H1 (cell line): ENCODE measurements at regions not wholly inside any gene's neighbourhood (a gene's known extent, or its start where the extent isn't known, plus 50 kb on each side); places are given as distances from the start of the nearest gene placed in this dataset.

ENCODE experiments used
- CTCF ChIA-PET: fragments of 300-600 bp; sonication (Branson Sonifier 250); formaldehyde crosslinking; loops from one replicate; lab custom pipeline; 2021; ENCODE audit not compliant: partially characterized antibody; lab: Charles Lee
- POLR2A ChIA-PET: fragments of 300-600 bp; sonication (Branson Sonifier 250); formaldehyde crosslinking; loops from one replicate; lab custom pipeline; 2021; ENCODE audit warnings: inconsistent platforms; ENCODE audit not compliant: partially characterized antibody; lab: Charles Lee
- DNase-seq, 2 experiments: peaks; one replicate each; pipeline versions ENCODE4 v3.0.0 to v3.0.0-alpha.2; 2010 to 2022; ENCODE audit warnings: low spot score in 2 of 2, low read depth in 1 of 2, mixed read lengths in 1 of 2
- FAIRE-seq: peaks from 2 replicates; lab custom pipeline; 2011; peaks lifted over from hg19 to GRCh38; lab: Jason Lieb, UNC
- H2AFZ ChIP-seq: 2 replicates; pipeline ENCODE4 v1.8.1; 2012; ENCODE audit warnings: low read length, inconsistent platforms
- H2AK5ac ChIP-seq: 2 replicates; pipeline ENCODE4 v1.6.1; 2013; ENCODE audit warnings: low read depth, low read length
- H2BK120ac ChIP-seq: replicated peaks from 2 replicates; pipeline ENCODE3; 2013; ENCODE audit warnings: low read depth, low read length, inconsistent platforms
- H2BK12ac ChIP-seq: 2 replicates; pipeline ENCODE4 v1.6.1; 2013; ENCODE audit warnings: low read depth, low read length
- H2BK15ac ChIP-seq: 2 replicates; pipeline ENCODE4 v1.6.1; 2013; ENCODE audit warnings: low read length
- H2BK20ac ChIP-seq: 2 replicates; pipeline ENCODE4 v1.6.1; 2013; ENCODE audit warnings: low read length
- H2BK5ac ChIP-seq: 2 replicates; pipeline ENCODE4 v1.6.1; 2013; ENCODE audit warnings: low read depth, low read length
- H3K14ac ChIP-seq: 2 replicates; pipeline ENCODE4 v1.6.1; 2013; ENCODE audit warnings: inconsistent platforms; ENCODE audit not compliant: insufficient read length
- H3K18ac ChIP-seq: 2 replicates; pipeline ENCODE4 v1.6.1; 2013; ENCODE audit warnings: low read length; ENCODE audit errors: extremely low read depth
- H3K23ac ChIP-seq: 2 replicates; pipeline ENCODE4 v1.6.1; 2013; ENCODE audit warnings: inconsistent platforms; ENCODE audit not compliant: insufficient read length
- H3K23me2 ChIP-seq: 2 replicates; pipeline ENCODE4 v1.6.1; 2013; ENCODE audit warnings: low read depth, low read length
- H3K27ac ChIP-seq: 2 replicates; pipeline ENCODE4 v1.6.1; 2011; ENCODE audit warnings: low read depth, low read length, inconsistent platforms
- H3K27me3 ChIP-seq, 4 experiments: replicated peaks in 1 of 4; 1 replicate in 1 of 4; 2 replicates in 3 of 4; pipeline versions ENCODE4 v1.6.1 to v1.8.1; 2011 to 2013; ENCODE audit warnings: low read length in 3 of 4, mild to moderate bottlenecking in 3 of 4, inconsistent platforms in 2 of 4, mixed read lengths in 2 of 4, moderate library complexity in 1 of 4; ENCODE audit not compliant: control insufficient read depth in 3 of 4, insufficient read depth in 3 of 4; ENCODE audit errors: extremely low read depth in 1 of 4
- H3K36me3 ChIP-seq, 4 experiments: 2 replicates each; pipeline versions ENCODE4 v1.6.1 to v1.8.1; 2011 to 2013; ENCODE audit warnings: mild to moderate bottlenecking in 4 of 4, low read length in 3 of 4, moderate library complexity in 2 of 4, control low read depth in 1 of 4, inconsistent platforms in 1 of 4; ENCODE audit not compliant: insufficient read depth in 4 of 4, control insufficient read depth in 2 of 4
- H3K4ac ChIP-seq: replicated peaks from 2 replicates; pipeline ENCODE3; 2013; ENCODE audit warnings: low read length, low read depth, mixed read lengths, inconsistent platforms; ENCODE audit not compliant: insufficient read length
- H3K4me1 ChIP-seq, 4 experiments: replicated peaks in 1 of 4; 1 replicate in 1 of 4; 2 replicates in 3 of 4; pipeline versions ENCODE4 v1.6.1 to v1.8.1; 2011 to 2013; ENCODE audit warnings: low read length in 3 of 4, inconsistent platforms in 2 of 4, mixed read lengths in 1 of 4; ENCODE audit not compliant: insufficient read depth in 4 of 4, control insufficient read depth in 3 of 4
- H3K4me2 ChIP-seq, 2 experiments: 2 replicates each; pipeline versions ENCODE4 v1.6.1 to v1.8.1; 2011 to 2013; ENCODE audit warnings: low read depth in 2 of 2, low read length in 2 of 2, control low read depth in 1 of 2, inconsistent platforms in 1 of 2, mild to moderate bottlenecking in 1 of 2; ENCODE audit not compliant: insufficient read depth in 1 of 2
- H3K4me3 ChIP-seq, 4 experiments: fragments of 200-600, 300-600 bp in 1 of 4; sonication (generic), shearing (Covaris generic), sonication (Bioruptor Twin) in 1 of 4; 2 replicates each; pipeline versions ENCODE4 v1.5.1 to v1.8.1; 2011 to 2016; ENCODE audit warnings: low read length in 4 of 4, low read depth in 3 of 4, control low read depth in 2 of 4, inconsistent platforms in 2 of 4, mild to moderate bottlenecking in 2 of 4, mixed read lengths in 1 of 4, moderate library complexity in 1 of 4; ENCODE audit not compliant: insufficient read depth in 2 of 4; ENCODE audit errors: extremely low read depth in 1 of 4
- H3K56ac ChIP-seq: replicated peaks from 2 replicates; pipeline ENCODE3; 2013; ENCODE audit warnings: low read depth, mild to moderate bottlenecking, mixed read lengths, low read length, inconsistent platforms; ENCODE audit not compliant: insufficient read length
- H3K79me1 ChIP-seq: 2 replicates; pipeline ENCODE4 v1.6.1; 2013; ENCODE audit warnings: low read depth, low read length, control low read depth
- H3K79me2 ChIP-seq, 2 experiments: 2 replicates each; pipeline versions ENCODE4 v1.6.1 to v1.8.1; 2012 to 2013; ENCODE audit warnings: low read length in 2 of 2, mild to moderate bottlenecking in 2 of 2, inconsistent platforms in 1 of 2; ENCODE audit not compliant: insufficient read depth in 2 of 2, control insufficient read depth in 1 of 2
- H3K9ac ChIP-seq, 4 experiments: replicated peaks in 1 of 4; 1 replicate in 1 of 4; 2 replicates in 3 of 4; pipeline versions ENCODE4 v1.6.1 to v1.8.1; 2011 to 2013; ENCODE audit warnings: low read depth in 3 of 4, low read length in 3 of 4, control low read depth in 2 of 4, mild to moderate bottlenecking in 2 of 4, moderate library complexity in 2 of 4, inconsistent platforms in 1 of 4; ENCODE audit errors: extremely low read depth in 1 of 4
- H3K9me3 ChIP-seq, 2 experiments: 2 replicates each; pipeline versions ENCODE4 v1.6.1 to v1.8.1; 2012 to 2013; ENCODE audit warnings: mild to moderate bottlenecking in 2 of 2, moderate library complexity in 2 of 2, control low read depth in 1 of 2, inconsistent platforms in 1 of 2, low read depth in 1 of 2, low read length in 1 of 2, mixed read lengths in 1 of 2; ENCODE audit not compliant: insufficient read depth in 2 of 2
- H4K20me1 ChIP-seq, 2 experiments: replicated peaks in 1 of 2; 2 replicates each; pipeline versions ENCODE3 to v1.8.1; 2011 to 2013; ENCODE audit warnings: inconsistent platforms in 2 of 2, low read length in 2 of 2, mild to moderate bottlenecking in 1 of 2; ENCODE audit not compliant: insufficient read depth in 2 of 2, control insufficient read depth in 1 of 2
- H4K5ac ChIP-seq: 2 replicates; pipeline ENCODE4 v1.6.1; 2013; ENCODE audit warnings: low read length, low read depth, mixed read lengths, inconsistent platforms; ENCODE audit not compliant: insufficient read length
- H4K8ac ChIP-seq: 2 replicates; pipeline ENCODE4 v1.8.0; 2013; ENCODE audit warnings: mild to moderate bottlenecking, moderate library complexity, low read length, inconsistent platforms; ENCODE audit not compliant: insufficient read depth; ENCODE audit errors: extremely low read depth
- H4K91ac ChIP-seq: replicated peaks from 2 replicates; pipeline ENCODE3; 2013; ENCODE audit warnings: low read length, mixed read lengths, inconsistent platforms; ENCODE audit not compliant: insufficient read length
- ATF3 ChIP-seq: IDR thresholded peaks from 2 replicates; pipeline ENCODE4 v1.6.1; 2011; ENCODE audit warnings: low read depth, mild to moderate bottlenecking, low read length; ENCODE audit not compliant: insufficient read depth
- BACH1 ChIP-seq: IDR thresholded peaks from 2 replicates; pipeline ENCODE4 v1.6.1; 2012; ENCODE audit warnings: low read length, improper control_type of control experiment
- CBX8 ChIP-seq: fragments of 300-800, 300-1000 bp; sonication (generic); IDR thresholded peaks from 2 replicates; pipeline ENCODE4 v1.7.1; 2016; ENCODE audit warnings: low read depth, low read length, borderline replicate concordance
- FOSL1 ChIP-seq: IDR thresholded peaks from 2 replicates; pipeline ENCODE4 v1.6.1; 2011; ENCODE audit warnings: mild to moderate bottlenecking, low read depth, low read length, moderate library complexity; ENCODE audit not compliant: insufficient read depth
- HDAC6 ChIP-seq: IDR thresholded peaks from one replicate; pipeline ENCODE4 v1.7.1; 2012; ENCODE audit warnings: low read depth, mild to moderate bottlenecking, inconsistent platforms, low read length, moderate library complexity
- JUN ChIP-seq: IDR thresholded peaks from 2 replicates; pipeline ENCODE4 v1.6.1; 2011; ENCODE audit warnings: low read depth, mild to moderate bottlenecking, improper control_type of control experiment, low read length
- KDM1A ChIP-seq: fragments of 200-600, 300-600 bp; sonication (generic); IDR thresholded peaks from 2 replicates; pipeline ENCODE4 v1.7.1; 2016; ENCODE audit warnings: mild to moderate bottlenecking, low read length, borderline replicate concordance
- POLR2AphosphoS5 ChIP-seq: IDR thresholded peaks from 2 replicates; pipeline ENCODE4 v1.6.1; 2011; ENCODE audit warnings: low read depth, low read length
- RFX5 ChIP-seq: IDR thresholded peaks from 2 replicates; pipeline ENCODE4 v1.6.1; 2011; ENCODE audit warnings: low read depth, low read length, improper control_type of control experiment, borderline replicate concordance
- SIX5 ChIP-seq: IDR thresholded peaks from 2 replicates; pipeline ENCODE4 v1.6.1; 2011; ENCODE audit warnings: mild to moderate bottlenecking, low read depth, low read length
- SP1 ChIP-seq: IDR thresholded peaks from 2 replicates; pipeline ENCODE4 v1.6.1; 2011; ENCODE audit warnings: low read depth, low read length
- SUZ12 ChIP-seq: fragments of 200-600 bp; sonication (generic); IDR thresholded peaks from 2 replicates; pipeline ENCODE4 v1.6.1; 2012; ENCODE audit warnings: mild to moderate bottlenecking, inconsistent platforms, low read length, moderate library complexity, mixed read lengths
- WGBS, 2 experiments: shearing (Covaris generic) in 1 of 2; methylation state at CpG; one replicate each; pipeline versions ENCODE4 v1.1.6 to v1.1.7; 2013 to 2015; ENCODE audit warnings: low lambda C conversion rate in 2 of 2, mixed read lengths in 2 of 2, inconsistent platforms in 1 of 2, low coverage in 1 of 2, missing lambda C conversion rate in 1 of 2; ENCODE audit not compliant: insufficient replicate concordance in 2 of 2, insufficient coverage in 1 of 2, insufficient read length in 1 of 2; ENCODE audit errors: extremely low coverage in 1 of 2, missing lambda C conversion rate in 1 of 2; 5-methylcytosine and 5-hydroxymethylcytosine counted together

GRCh38 chrX:142593361-142593862 lies 388.3 kb upstream of the MAGEC2 start:
- no peak overlapping the region for H2BK120ac ChIP-seq
- H2BK15ac ChIP-seq: no peak overlapping the region
- no peak overlapping the region for H3K4me3 ChIP-seq
- H4K5ac ChIP-seq: no peak overlapping the region
- no peak overlapping the region for H3K4ac ChIP-seq
- H3K4me2 ChIP-seq: no peak overlapping the region
- no peak overlapping the region for H2BK5ac ChIP-seq
- no peaks in the 10 kb centered on the region for H3K23me2 ChIP-seq
- no peaks in the 10 kb centered on the region for H3K27me3 ChIP-seq
- H3K4me1 ChIP-seq: no peaks in the 10 kb centered on the region
- no peak overlapping the region for H3K9ac ChIP-seq
- no peak overlapping the region for H3K27ac ChIP-seq
- H3K9me3 ChIP-seq: no peaks in the 10 kb centered on the region
- no peaks in the 10 kb centered on the region for H4K20me1 ChIP-seq
- H2AFZ ChIP-seq: no peak overlapping the region
- no peak overlapping the region for H2BK12ac ChIP-seq
- no peak overlapping the region for H4K91ac ChIP-seq
- H3K79me2 ChIP-seq: no peaks in the 10 kb centered on the region
- no peak overlapping the region for H4K8ac ChIP-seq
- POLR2A ChIA-PET: no interaction called here
- no peak overlapping the region for H3K23ac ChIP-seq
- H3K56ac ChIP-seq: no peak overlapping the region
- H2AK5ac ChIP-seq: no peak overlapping the region
- FAIRE-seq (no peak), DNase-seq (no peak)
- no peak overlapping the region for H2BK20ac ChIP-seq
- no peak overlapping the region for H3K18ac ChIP-seq
- WGBS, 2 experiments: 93% methylated on average over 7 of the region's 7 CpGs; no CpG with 5 or more reads in 1 of the 2 experiments
- H3K36me3 ChIP-seq: no peaks in the 10 kb centered on the region
- H3K14ac ChIP-seq: no peak overlapping the region
- CTCF ChIA-PET: no interaction called here
- H3K79me1 ChIP-seq: no peaks in the 10 kb centered on the region
- TF ChIP-seq RFX5 (no peak), HDAC6 (no peak), BACH1 (no peak), SP1 (no peak), SIX5 (no peak), ATF3 (no peak), SUZ12 (no peak), CBX8 (no peak), KDM1A (no peak), JUN (no peak), POLR2AphosphoS5 (no peak), FOSL1 (no peak)
